HepG2 (cell line): ENCODE measurements at regions not wholly inside any gene's neighbourhood (a gene's known extent, or its start where the extent isn't known, plus 50 kb on each side); places are given as distances from the start of the nearest gene placed in this dataset.

ENCODE experiments used
- ATAC-seq: fragments of 200-7000 bp; cut with Tn5 transposase; 3 replicates; pipeline ENCODE4 v1.9.1; 2020; ENCODE audit warnings: mild to moderate bottlenecking, moderate library complexity
- BruUV-seq: library from RNA; stranded (reverse); fragments of 400-500 nt; replicated peaks from 2 replicates; lab custom pipeline; 2021; lab: Mats Ljungman, UMichigan
- CTCF ChIA-PET: fragments of 300-600 bp; formaldehyde crosslinking; extraction: SDS; loops from one replicate; lab custom pipeline; 2021; ENCODE audit warnings: low total read pairs, inconsistent platforms, low intra/inter-chr PET ratio; lab: Yijun Ruan, JAX
- POLR2A ChIA-PET: fragments of 350-600 bp; sonication (Branson Sonifier 250); formaldehyde crosslinking; loops from one replicate; lab custom pipeline; 2020; ENCODE audit warnings: antibody characterized with exemption, inconsistent platforms; lab: Yijun Ruan, JAX
- DNase-seq: peaks from one replicate; pipeline ENCODE4 v3.0.0-alpha.2; 2015; ENCODE audit warnings: low spot score
- FAIRE-seq: peaks from 3 replicates; lab custom pipeline; 2011; peaks lifted over from hg19 to GRCh38; lab: Jason Lieb, UNC
- H2AFZ ChIP-seq: one replicate; pipeline ENCODE4 v1.6.1; 2011; ENCODE audit warnings: low read length, inconsistent platforms
- H3K27ac ChIP-seq: fragments of 300-600 bp; 3 replicates; pipeline ENCODE4 v1.8.0; 2011; ENCODE audit warnings: mixed run types, mild to moderate bottlenecking, mixed read lengths, low read length, inconsistent platforms; ENCODE audit not compliant: insufficient read depth; ENCODE audit errors: extremely low read length
- H3K27me3 ChIP-seq, 2 experiments: fragments of 200-600 bp in 1 of 2; 2 replicates in 1 of 2; 3 replicates in 1 of 2; pipeline versions ENCODE4 v1.6.0 to v1.8.0; 2011; ENCODE audit warnings: low read length in 2 of 2, mild to moderate bottlenecking in 2 of 2, moderate library complexity in 2 of 2, inconsistent platforms in 1 of 2; ENCODE audit not compliant: insufficient read depth in 2 of 2, control insufficient read depth in 1 of 2
- H3K36me3 ChIP-seq, 2 experiments: fragments of 200-600 bp in 1 of 2; replicated peaks in 1 of 2; 2 replicates in 1 of 2; 3 replicates in 1 of 2; pipeline versions ENCODE4 v1.5.1 to v1.8.0; 2011; ENCODE audit warnings: low read length in 2 of 2, inconsistent platforms in 1 of 2; ENCODE audit not compliant: insufficient read depth in 2 of 2, control insufficient read depth in 1 of 2
- H3K4me1 ChIP-seq: 2 replicates; pipeline ENCODE4 v1.5.1; 2012; ENCODE audit warnings: low read length, inconsistent platforms; ENCODE audit not compliant: insufficient read depth
- H3K4me2 ChIP-seq: 2 replicates; pipeline ENCODE4 v1.6.0; 2011; ENCODE audit warnings: low read depth, low read length, inconsistent platforms
- H3K4me3 ChIP-seq, 3 experiments: fragments of 200-600 bp in 1 of 3; sonication (generic), shearing (Covaris generic) in 1 of 3; replicated peaks in 1 of 3; 2 replicates each; pipeline ENCODE4 v1.5.1; 2011 to 2016; ENCODE audit warnings: low read length in 3 of 3, inconsistent platforms in 2 of 3, low read depth in 2 of 3, mild to moderate bottlenecking in 2 of 3, control low read depth in 1 of 3, mixed read lengths in 1 of 3; ENCODE audit not compliant: insufficient read depth in 1 of 3
- H3K79me2 ChIP-seq: one replicate; pipeline ENCODE4 v1.6.1; 2011; ENCODE audit warnings: low read length, inconsistent platforms; ENCODE audit not compliant: insufficient read depth
- H3K9ac ChIP-seq: 2 replicates; pipeline ENCODE4 v1.6.0; 2011; ENCODE audit warnings: mild to moderate bottlenecking, low read depth, low read length, inconsistent platforms; ENCODE audit not compliant: insufficient read depth
- H3K9me3 ChIP-seq: 2 replicates; pipeline ENCODE4 v1.5.1; 2012; ENCODE audit warnings: mild to moderate bottlenecking, low read length
- H4K20me1 ChIP-seq: 2 replicates; pipeline ENCODE4 v1.6.0; 2011; ENCODE audit warnings: inconsistent platforms, mild to moderate bottlenecking, low read length, moderate library complexity; ENCODE audit not compliant: insufficient read depth
- FOXM1 ChIP-seq: sonication (generic); formaldehyde crosslinking; IDR thresholded peaks from 2 replicates; pipeline ENCODE4 v1.5.0; 2020; ENCODE audit warnings: missing genetic modification reagents
- MAFF ChIP-seq: IDR thresholded peaks from 2 replicates; pipeline ENCODE4 v1.6.1; 2011; ENCODE audit warnings: low read depth, low read length, improper control_type of control experiment
- MAFK ChIP-seq, 2 experiments: IDR thresholded peaks in 1 of 2; conservative IDR thresholded peaks in 1 of 2; 2 replicates each; pipeline ENCODE4 v1.6.1; 2011; ENCODE audit warnings: improper control_type of control experiment in 2 of 2, low read length in 2 of 2
- NAIF1 ChIP-seq: sonication (generic); formaldehyde crosslinking; IDR thresholded peaks from 2 replicates; pipeline ENCODE4 v1.5.0; 2020; ENCODE audit warnings: mild to moderate bottlenecking, missing genetic modification reagents, borderline replicate concordance
- RFX1 ChIP-seq: fragments of 450-650 bp; IDR thresholded peaks from 2 replicates; pipeline ENCODE4 v1.6.1; 2017
- ZNF343 ChIP-seq: sonication (generic); formaldehyde crosslinking; IDR thresholded peaks from 2 replicates; pipeline ENCODE4 v1.4.0; 2020; ENCODE audit warnings: mild to moderate bottlenecking, missing genetic modification reagents
- WGBS: methylation state at CpG from one replicate; pipeline ENCODE4 v1.1.6; 2017; ENCODE audit warnings: low lambda C conversion rate; 5-methylcytosine and 5-hydroxymethylcytosine counted together
- in situ Hi-C: cut with HindIII; loops from 2 replicates; pipeline ENCODE4 v1.10.0; 2017; ENCODE audit warnings: low pct_unique_long_range_greater_than_20kb; ENCODE audit not compliant: extremely low pct_ligation_motif_present
- intact Hi-C: fragments of 100-400 bp; cut with micrococcal nuclease; formaldehyde crosslinking; loops from one replicate; pipeline ENCODE4 v1.10.0; 2022; ENCODE audit not compliant: unreplicated experiment
- TF ChIP-seq, protein P1 (sequence below): sonication (generic); formaldehyde crosslinking; IDR thresholded peaks from 2 replicates; pipeline ENCODE4 v1.4.0; 2020; ENCODE audit warnings: missing genetic modification reagents

DNA sequence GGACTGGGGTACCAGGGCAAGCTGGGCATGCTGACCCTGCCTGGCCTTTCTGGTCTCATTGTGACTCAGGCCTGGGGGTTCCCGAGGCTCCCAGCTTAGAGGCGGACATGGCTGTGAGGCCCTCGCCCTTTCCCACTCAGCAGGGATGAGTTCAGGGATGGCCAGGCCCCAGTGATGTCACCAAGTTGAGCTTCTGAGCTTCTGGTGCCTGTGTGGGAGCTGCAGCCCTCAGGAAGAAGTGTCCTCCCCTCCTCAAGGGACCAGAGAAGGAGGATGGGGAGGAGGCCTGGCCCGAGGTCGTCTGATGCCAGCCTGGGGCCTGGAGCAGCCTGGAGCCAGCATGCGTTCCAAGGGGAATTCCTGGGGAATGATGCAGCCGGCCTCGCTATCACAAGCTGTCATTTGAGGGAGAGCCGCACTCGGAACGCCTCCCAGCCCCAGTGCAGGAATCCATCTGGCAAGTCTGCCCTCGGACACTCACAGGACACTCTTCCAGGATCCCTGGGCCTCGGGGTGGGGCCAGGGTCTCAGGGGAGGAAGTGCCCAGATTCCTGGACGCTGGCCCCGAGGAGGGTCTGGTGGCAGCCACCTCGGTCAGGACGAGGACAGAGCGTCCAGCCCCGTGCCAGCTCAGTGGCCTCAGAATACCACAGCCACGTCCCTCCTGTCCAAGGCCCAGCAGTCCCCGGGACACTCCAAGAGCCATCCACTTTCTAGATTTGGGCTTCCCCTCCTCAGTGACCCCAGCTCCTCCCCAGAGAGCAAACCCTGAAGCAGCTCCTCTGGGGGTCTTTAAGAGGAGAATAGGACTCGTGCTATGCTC lies 61.2 kb upstream of the GPC1 start (continued):
- TF ChIP-seq, protein P1, sequence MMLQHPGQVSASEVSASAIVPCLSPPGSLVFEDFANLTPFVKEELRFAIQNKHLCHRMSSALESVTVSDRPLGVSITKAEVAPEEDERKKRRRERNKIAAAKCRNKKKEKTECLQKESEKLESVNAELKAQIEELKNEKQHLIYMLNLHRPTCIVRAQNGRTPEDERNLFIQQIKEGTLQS, result no peak
- TF ChIP-seq, all 625 proteins: peak for 0

DNA sequence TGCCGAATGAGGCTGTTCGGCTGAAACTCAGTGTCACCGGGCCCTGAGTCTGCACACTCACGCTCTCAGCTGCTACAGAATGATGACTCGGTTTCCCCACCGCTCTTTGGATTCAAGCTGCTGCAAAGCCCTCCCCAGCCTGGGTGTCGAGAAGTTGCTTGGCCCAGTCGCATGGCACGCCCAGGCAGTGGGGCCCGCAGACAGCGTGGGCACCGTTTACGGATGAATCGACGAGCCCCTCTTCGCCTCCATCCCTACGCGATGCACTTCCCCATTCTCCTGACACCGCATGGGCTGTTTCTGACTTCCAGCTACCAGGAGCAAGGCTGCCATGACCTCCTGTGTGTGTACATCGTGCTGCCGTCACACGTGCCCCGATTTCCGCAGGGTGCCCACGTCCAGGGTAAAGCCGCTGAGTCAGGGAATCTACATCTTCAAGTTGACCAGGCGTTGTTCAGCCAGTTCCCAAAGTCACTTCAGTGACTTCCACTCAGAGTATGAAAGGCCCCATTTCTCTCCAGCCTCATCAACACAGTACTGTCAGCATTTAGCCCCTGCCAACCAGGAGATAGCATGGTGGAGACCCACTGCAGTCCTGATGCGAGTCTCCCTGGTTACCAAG lies 60.3 kb upstream of the GPC1 start:
- H3K27ac ChIP-seq, result no peak overlapping the region
- no peak overlapping the region for H3K4me3 ChIP-seq
- H3K9me3 ChIP-seq, result no peaks in the 10 kb centered on the region
- no peaks in the 10 kb centered on the region for H3K36me3 ChIP-seq
- ChIA-PET POLR2A (no interaction called here), CTCF (no interaction called here)
- H3K4me2 ChIP-seq, result no peak overlapping the region
- 48% methylated on average over 28 of the region's 28 CpGs for WGBS
- ATAC-seq (no peak), DNase-seq (no peak), FAIRE-seq (no peak)
- no peak overlapping the region for H3K9ac ChIP-seq
- in situ Hi-C loops, result no loop called here
- intact Hi-C loops, result no loop called here
- BruUV-seq, result no TSS peak
- TF ChIP-seq NAIF1 (CRISPR knock-in tag), result no peak
- peak; percentile 74 to 84 for TF ChIP-seq MAFK (conservative IDR thresholded peaks at IDR 0.05 in 1 of 2, IDR thresholded peaks at IDR 0.05 in 1 of 2; ENCODE audit: low read length in 2 of 2)
- TF ChIP-seq ZNF343, result no peak
- TF ChIP-seq FOXM1, result no peak
- peak; percentile 60 for TF ChIP-seq MAFF
- TF ChIP-seq RFX1, result no peak
- no peaks in the 10 kb centered on the region; the same call in 1 of the 2 replicates for H4K20me1 ChIP-seq
- peaks cover 18 to 76% of the 10 kb centered on the region in 2 experiments for H3K27me3 ChIP-seq
- H3K4me1 ChIP-seq, result peaks cover 5% of the 10 kb centered on the region
- H2AFZ ChIP-seq, result no peak overlapping the region
- H3K79me2 ChIP-seq, result no peaks in the 10 kb centered on the region
